HEK293 (cell line): ENCODE measurements at regions not wholly inside any gene's neighbourhood (a gene's known extent, or its start where the extent isn't known, plus 50 kb on each side); places are given as distances from the start of the nearest gene placed in this dataset.
"Not testable (repeated sequence)": the region's sequence is repeated elsewhere in the genome, so short reads cannot be mapped to it uniquely, and the experiment has no call there.

Source experiments
- HOXA7 ChIP-seq: sonication (generic); formaldehyde crosslinking; IDR thresholded peaks from 2 replicates; pipeline ENCODE4 v1.8.1; 2022; ENCODE audit warnings: missing genetic modification reagents, borderline replicate concordance
- MEIS1 ChIP-seq: sonication (generic); formaldehyde crosslinking; IDR thresholded peaks from 2 replicates; pipeline ENCODE4 v1.8.1; 2022; ENCODE audit warnings: missing genetic modification reagents, mild to moderate bottlenecking, borderline replicate concordance
- SCRT2 ChIP-seq: fragments of 450-650 bp; formaldehyde crosslinking; IDR thresholded peaks from 2 replicates; pipeline ENCODE4 v1.5.1; 2016; ENCODE audit warnings: missing biosample characterization, missing genetic modification characterization
- ZIC2 ChIP-seq: fragments of 450-650 bp; formaldehyde crosslinking; IDR thresholded peaks from 2 replicates; pipeline ENCODE4 v1.5.1; 2016; ENCODE audit warnings: missing biosample characterization, missing genetic modification characterization
- ZNF248 ChIP-seq: fragments of 450-650 bp; formaldehyde crosslinking; IDR thresholded peaks from 2 replicates; pipeline ENCODE4 v1.5.1; 2017; ENCODE audit warnings: missing biosample characterization, missing genetic modification characterization
- ZNF302 ChIP-seq: fragments of 450-650 bp; formaldehyde crosslinking; IDR thresholded peaks from 2 replicates; pipeline ENCODE4 v1.5.1; 2016; ENCODE audit warnings: missing biosample characterization, missing genetic modification characterization, low read depth
- ZNF561 ChIP-seq: fragments of 450-650 bp; IDR thresholded peaks from 2 replicates; pipeline ENCODE4 v1.5.1; 2018; ENCODE audit warnings: missing biosample characterization, missing genetic modification characterization, borderline replicate concordance
- ZNF660 ChIP-seq: fragments of 450-650 bp; IDR thresholded peaks from 2 replicates; pipeline ENCODE4 v1.5.1; 2018; ENCODE audit warnings: missing biosample characterization, mild to moderate bottlenecking, missing genetic modification characterization
- ZNF830 ChIP-seq: fragments of 450-650 bp; IDR thresholded peaks from 2 replicates; pipeline ENCODE4 v1.5.0; 2018; ENCODE audit warnings: missing biosample characterization, missing genetic modification characterization, low read depth, mild to moderate bottlenecking, moderate library complexity
- TF ChIP-seq, protein P1 (sequence below): fragments of 450-650 bp; formaldehyde crosslinking; IDR thresholded peaks from 2 replicates; pipeline ENCODE4 v1.5.1; 2016; ENCODE audit warnings: missing biosample characterization, missing genetic modification characterization
- TF ChIP-seq, protein P2 (sequence below): fragments of 450-650 bp; formaldehyde crosslinking; IDR thresholded peaks from 2 replicates; pipeline ENCODE4 v1.5.1; 2016; ENCODE audit warnings: missing biosample characterization, missing genetic modification characterization
- TF ChIP-seq, protein P3 (sequence below): fragments of 450-650 bp; formaldehyde crosslinking; IDR thresholded peaks from 2 replicates; pipeline ENCODE4 v1.5.1; 2017; ENCODE audit warnings: missing biosample characterization, mild to moderate bottlenecking, missing genetic modification characterization, moderate library complexity
- TF ChIP-seq, protein P4 (sequence below): fragments of 450-650 bp; formaldehyde crosslinking; IDR thresholded peaks from 2 replicates; pipeline ENCODE4 v1.5.1; 2016; ENCODE audit warnings: missing biosample characterization, missing genetic modification characterization

DNA sequence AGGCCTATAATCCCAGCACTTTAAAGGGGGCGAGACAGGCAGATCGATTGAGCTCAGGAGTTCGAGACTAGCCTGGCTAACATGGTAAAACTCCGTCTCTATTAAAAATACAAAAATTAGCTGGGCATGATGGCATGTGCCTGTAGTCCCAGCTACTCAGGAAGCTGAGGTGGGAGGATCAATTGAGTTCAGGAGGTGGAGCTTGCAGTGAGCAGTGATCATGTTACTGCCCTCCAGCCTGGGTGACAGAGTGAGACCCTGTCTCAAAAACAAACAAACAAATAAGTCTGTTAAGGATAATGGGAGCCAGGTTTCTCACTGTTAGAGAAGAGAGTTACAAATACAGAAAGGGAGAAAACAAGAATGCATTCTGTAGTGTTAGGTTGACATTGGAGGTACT is 148.7 kb upstream of the PLD5 start:
- not testable (repeated sequence) for TF ChIP-seq ZNF561 (tag by site-specific recombination); MEIS1 (CRISPR knock-in tag); SCRT2 (tag by site-specific recombination); ZNF302 (tag by site-specific recombination); ZNF660; HOXA7 (CRISPR knock-in tag); ZIC2; ZNF830 (tag by site-specific recombination); ZNF248 (tag by site-specific recombination)
- TF ChIP-seq, protein P1, sequence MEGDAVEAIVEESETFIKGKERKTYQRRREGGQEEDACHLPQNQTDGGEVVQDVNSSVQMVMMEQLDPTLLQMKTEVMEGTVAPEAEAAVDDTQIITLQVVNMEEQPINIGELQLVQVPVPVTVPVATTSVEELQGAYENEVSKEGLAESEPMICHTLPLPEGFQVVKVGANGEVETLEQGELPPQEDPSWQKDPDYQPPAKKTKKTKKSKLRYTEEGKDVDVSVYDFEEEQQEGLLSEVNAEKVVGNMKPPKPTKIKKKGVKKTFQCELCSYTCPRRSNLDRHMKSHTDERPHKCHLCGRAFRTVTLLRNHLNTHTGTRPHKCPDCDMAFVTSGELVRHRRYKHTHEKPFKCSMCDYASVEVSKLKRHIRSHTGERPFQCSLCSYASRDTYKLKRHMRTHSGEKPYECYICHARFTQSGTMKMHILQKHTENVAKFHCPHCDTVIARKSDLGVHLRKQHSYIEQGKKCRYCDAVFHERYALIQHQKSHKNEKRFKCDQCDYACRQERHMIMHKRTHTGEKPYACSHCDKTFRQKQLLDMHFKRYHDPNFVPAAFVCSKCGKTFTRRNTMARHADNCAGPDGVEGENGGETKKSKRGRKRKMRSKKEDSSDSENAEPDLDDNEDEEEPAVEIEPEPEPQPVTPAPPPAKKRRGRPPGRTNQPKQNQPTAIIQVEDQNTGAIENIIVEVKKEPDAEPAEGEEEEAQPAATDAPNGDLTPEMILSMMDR (tag by site-specific recombination): not testable (repeated sequence)
- TF ChIP-seq, protein P2, sequence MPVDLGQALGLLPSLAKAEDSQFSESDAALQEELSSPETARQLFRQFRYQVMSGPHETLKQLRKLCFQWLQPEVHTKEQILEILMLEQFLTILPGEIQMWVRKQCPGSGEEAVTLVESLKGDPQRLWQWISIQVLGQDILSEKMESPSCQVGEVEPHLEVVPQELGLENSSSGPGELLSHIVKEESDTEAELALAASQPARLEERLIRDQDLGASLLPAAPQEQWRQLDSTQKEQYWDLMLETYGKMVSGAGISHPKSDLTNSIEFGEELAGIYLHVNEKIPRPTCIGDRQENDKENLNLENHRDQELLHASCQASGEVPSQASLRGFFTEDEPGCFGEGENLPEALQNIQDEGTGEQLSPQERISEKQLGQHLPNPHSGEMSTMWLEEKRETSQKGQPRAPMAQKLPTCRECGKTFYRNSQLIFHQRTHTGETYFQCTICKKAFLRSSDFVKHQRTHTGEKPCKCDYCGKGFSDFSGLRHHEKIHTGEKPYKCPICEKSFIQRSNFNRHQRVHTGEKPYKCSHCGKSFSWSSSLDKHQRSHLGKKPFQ (tag by site-specific recombination): not testable (repeated sequence)
- TF ChIP-seq, protein P3, sequence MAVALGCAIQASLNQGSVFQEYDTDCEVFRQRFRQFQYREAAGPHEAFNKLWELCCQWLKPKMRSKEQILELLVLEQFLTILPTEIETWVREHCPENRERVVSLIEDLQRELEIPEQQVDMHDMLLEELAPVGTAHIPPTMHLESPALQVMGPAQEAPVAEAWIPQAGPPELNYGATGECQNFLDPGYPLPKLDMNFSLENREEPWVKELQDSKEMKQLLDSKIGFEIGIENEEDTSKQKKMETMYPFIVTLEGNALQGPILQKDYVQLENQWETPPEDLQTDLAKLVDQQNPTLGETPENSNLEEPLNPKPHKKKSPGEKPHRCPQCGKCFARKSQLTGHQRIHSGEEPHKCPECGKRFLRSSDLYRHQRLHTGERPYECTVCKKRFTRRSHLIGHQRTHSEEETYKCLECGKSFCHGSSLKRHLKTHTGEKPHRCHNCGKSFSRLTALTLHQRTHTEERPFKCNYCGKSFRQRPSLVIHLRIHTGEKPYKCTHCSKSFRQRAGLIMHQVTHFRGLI (tag by site-specific recombination): not testable (repeated sequence)
- TF ChIP-seq, protein P4, sequence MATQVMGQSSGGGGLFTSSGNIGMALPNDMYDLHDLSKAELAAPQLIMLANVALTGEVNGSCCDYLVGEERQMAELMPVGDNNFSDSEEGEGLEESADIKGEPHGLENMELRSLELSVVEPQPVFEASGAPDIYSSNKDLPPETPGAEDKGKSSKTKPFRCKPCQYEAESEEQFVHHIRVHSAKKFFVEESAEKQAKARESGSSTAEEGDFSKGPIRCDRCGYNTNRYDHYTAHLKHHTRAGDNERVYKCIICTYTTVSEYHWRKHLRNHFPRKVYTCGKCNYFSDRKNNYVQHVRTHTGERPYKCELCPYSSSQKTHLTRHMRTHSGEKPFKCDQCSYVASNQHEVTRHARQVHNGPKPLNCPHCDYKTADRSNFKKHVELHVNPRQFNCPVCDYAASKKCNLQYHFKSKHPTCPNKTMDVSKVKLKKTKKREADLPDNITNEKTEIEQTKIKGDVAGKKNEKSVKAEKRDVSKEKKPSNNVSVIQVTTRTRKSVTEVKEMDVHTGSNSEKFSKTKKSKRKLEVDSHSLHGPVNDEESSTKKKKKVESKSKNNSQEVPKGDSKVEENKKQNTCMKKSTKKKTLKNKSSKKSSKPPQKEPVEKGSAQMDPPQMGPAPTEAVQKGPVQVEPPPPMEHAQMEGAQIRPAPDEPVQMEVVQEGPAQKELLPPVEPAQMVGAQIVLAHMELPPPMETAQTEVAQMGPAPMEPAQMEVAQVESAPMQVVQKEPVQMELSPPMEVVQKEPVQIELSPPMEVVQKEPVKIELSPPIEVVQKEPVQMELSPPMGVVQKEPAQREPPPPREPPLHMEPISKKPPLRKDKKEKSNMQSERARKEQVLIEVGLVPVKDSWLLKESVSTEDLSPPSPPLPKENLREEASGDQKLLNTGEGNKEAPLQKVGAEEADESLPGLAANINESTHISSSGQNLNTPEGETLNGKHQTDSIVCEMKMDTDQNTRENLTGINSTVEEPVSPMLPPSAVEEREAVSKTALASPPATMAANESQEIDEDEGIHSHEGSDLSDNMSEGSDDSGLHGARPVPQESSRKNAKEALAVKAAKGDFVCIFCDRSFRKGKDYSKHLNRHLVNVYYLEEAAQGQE (tag by site-specific recombination): not testable (repeated sequence)
